ENCODE measurements at regions not wholly inside any gene's neighbourhood (a gene's known extent, or its start where the extent isn't known, plus 50 kb on each side); places are given as distances from the start of the nearest gene placed in this dataset.

DNA sequence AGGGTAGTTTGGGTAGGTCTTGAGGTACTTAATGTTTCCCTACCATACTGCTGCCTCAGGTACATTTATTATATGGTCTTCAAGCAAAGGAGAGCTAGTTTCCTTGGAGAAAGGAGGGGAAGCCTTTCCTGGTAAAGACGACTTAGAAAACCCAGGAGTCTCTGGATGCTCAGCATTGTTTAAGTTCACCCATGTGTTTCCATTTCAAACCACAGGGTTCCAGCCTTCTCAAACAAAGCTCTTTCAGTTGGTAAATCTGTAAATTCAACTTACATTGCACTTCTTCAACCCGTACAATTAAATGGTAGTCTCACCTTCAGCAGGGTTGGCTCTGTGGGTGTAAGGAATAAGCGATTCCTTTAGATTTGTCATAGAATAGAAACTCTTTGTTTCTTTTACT is 111.9 kb upstream of the UNC5C start:
- no peak for DNase-seq (ENCODE audit: low spot score)

DNA sequence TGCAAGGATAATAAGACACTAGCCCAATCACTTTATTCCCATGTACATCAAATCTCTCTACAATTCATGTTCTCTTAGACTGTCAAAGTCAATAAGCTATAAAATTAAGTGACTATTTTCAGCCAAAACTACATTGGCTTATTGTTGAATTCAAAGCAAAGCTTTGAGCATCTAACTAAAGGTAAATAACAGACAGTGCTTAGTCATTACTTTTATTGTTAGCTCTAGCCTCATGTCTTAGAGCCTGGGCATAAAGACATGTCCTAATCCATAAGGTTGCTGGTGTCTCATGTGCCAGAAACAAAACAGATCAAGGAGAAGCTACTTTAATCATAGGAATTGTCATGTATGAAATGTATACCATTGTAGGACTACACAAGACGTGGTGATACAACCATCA is 103.1 kb upstream of the UNC5C start:
- DNase-seq (ENCODE audit: low spot score): no peak

DNA sequence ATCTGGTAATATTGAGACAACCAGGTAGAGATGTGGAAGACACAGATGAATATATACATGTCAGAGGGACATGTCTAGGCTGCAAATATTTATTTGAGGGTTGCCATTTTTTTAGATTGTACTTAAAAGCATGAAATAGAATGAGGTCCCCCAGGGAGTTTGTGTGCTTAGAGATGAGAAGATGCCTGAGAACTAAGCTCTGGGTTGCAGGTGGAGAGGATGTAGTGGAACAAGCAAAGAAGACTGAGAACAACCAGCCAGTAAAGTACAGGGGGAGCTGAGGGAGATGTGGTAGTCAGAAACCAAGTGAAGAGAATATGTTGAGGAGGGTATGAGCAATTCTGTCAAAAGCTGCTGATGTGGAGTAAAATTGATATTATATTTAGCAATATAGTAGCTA is 95.6 kb upstream of the UNC5C start:
- no peak for DNase-seq (ENCODE audit: low spot score)

DNA sequence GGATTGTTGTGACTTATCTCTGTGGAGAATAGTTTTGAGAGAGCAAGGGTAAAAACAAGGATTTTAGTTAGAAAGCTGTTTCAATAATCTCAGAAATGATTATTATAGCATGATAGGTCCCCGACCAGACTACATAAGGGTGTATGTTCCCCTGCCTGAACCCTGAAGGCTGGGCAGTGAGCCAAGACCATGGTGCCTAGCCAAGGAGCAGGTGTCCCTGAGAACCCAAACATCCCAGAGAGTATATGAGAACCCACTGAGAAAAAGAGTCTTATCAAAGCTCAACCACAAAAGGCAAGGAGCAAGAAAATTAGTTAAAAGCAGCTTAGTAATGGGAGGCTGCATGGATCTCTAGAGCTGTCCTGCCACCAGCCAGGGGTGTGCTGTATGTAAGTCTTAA is 94.9 kb upstream of the UNC5C start:
- DNase-seq (ENCODE audit: low spot score): no peak

DNA sequence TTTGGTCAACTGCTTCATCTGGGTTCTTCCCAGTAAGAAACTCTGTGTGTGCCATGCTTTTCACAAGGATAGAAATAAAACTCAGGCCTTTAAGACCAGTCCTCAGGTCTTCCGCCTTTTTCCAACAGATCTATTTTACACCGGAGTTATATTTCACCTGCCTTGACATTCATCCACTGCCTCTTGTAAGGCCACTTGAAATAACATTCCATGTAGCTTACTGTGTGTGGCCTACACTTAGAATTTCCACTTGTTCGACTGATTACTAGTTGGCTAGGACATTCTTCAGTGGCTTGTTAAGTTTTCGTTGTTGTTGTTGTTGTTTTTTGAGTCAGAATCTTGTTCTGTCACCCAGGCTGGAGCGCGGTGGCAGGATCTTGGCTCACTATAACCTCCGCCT is 92.8 kb upstream of the UNC5C start:
- no peak for DNase-seq (ENCODE audit: low spot score)

DNA sequence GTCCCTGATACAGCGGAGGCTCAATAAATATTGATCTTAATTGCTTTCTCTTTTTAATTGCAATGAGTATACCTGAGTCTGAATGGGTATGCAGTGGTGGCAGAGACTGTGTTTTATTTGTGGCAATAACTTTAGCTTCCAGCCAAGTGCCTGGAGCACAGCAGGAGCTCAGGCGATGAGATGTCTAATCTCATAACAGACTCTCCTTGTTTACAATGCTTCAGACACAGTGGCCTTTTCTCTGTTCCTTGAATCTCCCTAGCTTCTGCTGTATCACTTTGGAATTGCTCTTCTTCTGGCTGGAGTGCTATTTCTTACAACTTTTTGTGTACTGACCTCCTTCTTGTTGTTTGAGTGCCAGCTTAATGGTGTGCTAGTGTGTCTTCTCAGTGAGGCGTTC is 91.5 kb upstream of the UNC5C start:
- DNase-seq (ENCODE audit: low spot score): no peak

DNA sequence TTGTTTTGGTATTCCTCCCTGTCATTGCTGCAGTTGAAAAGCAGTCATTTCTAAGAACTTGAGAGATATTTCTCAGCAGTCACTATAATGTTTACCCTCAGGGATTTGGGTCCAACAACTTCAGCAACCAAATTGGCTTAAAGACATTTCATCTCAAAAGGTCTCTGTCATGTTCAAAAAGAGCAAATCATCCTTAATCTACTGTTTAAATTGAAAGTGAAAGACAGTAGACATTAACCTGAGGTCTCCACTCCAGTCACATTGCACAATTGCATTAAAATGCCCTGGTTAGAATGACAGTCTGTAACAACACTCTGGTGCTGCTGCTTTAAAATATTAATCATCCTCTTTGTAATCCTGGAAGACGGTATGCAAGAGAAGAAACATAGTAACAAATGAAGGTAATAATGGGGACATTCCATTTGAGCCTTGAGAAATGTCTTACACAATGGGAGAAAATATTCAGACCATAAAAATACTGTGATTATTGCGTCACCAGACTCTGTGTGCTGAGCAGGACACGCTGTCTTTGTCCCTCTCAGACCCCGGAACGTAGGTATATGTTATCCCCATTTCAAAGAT is 90.2 kb upstream of the UNC5C start:
- no peak for DNase-seq (ENCODE audit: low spot score)

DNA sequence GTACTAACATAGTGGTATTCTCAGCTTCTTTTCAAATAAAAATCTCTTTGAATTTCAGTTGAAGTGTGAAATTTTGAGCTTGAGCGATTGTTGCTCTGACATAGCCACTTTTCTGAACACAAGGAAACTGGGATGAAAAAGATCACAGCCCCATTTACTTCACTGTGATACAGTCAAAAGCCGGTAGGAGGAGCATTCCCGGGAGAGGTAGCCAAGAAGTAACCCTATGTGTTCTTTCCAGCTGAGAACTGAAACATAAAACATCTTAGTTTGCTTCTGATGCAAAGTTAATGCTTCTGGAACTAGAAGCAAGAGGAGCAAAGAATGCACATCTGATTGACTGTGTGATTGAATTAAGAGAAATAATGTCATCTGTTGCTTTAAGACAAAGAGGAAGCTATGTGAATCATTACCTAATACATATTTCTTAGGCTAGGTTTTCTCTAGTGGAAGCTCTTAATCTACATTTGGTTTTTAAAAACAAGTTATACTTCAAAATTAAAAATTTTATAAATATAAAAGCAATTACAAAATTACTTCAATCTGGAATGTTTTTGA is 88.3 kb upstream of the UNC5C start:
- DNase-seq (ENCODE audit: low spot score): no peak

DNA sequence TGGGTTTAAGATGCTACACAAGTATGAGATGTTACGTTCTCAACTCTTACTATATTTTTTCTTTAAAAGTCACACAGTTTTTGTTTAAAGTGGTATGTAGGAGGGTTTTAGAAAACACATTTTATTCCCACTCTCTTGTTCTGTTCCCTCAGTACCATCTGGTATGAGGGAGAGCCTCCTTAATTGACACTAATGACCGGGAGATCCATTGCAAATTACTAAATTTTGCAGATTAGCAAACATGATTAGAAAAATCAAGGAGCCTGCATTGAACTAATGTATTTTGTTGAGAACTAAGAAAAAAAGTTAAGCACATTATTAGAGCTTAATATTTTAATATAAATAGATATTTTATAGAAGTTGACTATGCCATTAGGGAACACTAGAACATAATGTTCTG is 87.3 kb upstream of the UNC5C start:
- DNase-seq (ENCODE audit: low spot score): no peak

DNA sequence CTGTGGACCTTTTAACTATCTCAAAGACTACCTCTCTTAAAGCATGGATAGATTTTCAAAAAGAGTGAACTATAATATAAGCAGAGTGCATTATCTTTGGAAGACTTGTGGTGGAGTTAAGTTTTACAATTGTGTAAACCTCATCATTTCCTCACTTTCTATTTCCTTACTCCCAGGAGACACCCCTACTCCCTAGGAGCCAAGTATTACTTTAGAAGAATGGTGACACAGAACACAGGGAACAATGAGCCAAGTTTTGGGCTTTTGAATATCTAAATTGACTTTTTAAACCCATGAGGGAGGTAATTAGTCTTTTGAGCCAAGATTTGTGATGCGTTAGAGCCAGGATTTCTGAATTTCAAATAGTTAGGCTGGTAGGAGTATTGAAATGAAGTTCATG is 78.9 kb upstream of the UNC5C start:
- no peak for DNase-seq (ENCODE audit: low spot score)

DNA sequence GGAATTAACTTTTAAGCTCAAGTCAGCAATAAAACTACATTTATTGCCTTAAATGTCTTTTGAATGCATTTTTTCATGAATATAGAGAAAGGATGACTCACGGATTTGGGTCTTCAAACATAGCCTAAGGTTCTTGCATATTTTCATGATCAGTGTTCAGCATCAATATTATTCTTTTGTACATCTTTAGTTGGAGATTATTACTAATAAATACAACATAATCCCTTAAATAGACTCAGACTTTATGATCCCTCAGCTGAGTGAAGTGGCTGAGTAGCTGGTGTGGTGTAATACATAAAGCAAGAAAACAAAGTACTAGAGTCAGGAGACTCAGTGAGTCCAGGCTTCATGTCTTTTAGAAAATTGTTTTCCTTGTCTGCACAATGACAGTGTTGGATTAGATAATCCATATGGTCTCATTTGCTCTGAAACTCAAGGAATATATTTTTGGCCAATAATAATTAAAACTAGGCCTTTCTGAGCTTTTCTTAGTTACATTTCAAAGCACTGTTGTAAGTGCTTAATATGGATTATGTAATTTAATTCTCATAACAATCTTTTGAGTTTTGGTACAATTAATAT is 78.3 kb upstream of the UNC5C start:
- no peak for DNase-seq (ENCODE audit: low spot score)

DNA sequence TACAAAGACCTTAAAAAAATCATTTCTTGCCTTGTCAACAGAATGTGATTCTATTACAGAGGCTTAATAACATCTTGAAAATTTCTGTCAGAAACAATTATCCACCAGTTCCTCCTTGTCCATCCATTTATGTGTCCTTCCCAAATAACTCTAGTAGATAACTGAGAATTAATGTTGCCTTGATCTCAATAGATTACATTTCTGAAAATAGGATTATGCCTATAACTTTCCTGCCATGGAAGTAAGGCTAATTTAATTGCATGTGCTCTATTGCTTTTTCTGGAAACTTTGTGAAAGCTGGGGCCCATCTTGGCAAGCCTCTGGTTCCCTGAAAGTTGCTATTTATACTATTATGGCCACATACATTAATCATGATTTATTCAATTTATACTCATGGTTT is 76.2 kb upstream of the UNC5C start:
- no peak for DNase-seq (ENCODE audit: low spot score)

DNA sequence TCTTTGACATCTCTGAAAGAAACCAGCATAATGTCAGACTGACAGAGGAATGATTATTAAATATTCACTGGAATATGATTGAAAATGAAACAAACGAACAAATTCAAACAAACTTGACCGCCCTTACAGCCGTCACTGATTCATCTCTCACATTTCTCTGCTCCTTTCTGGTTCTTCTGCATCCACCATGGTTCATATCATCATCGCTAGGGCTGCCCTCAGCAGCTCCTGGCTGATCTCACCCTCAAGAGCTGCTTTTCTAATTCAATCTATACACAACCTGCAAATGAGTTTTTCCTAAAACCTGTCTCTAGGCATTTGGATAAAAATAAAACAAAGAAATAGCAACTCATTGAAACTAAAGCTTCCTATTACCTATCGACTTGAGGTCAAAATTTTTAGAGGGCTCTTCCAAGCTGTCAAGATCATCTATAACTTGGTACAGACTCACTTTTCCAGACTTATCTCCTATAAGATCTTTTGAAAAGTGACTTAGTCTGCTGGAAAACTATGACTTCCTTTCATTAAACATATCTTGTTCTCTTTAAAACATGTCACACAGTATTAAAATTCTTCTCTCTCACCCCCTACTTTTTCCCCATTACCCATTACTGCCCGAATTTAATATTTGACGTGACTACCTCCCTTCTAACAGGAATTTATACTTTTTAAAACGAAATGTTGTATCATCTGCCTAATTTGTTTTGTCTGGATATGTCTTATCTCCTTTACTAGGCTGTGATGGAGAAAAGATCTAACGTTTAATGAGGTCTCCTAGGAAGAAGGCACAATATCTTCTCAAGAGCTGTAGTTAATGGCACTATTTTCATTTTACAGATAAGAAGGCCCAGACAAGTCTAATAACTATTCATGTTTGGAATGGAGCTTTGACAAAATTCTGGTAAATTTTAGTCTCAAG is 71.0 kb upstream of the UNC5C start:
- no peak for DNase-seq (ENCODE audit: low spot score)

DNA sequence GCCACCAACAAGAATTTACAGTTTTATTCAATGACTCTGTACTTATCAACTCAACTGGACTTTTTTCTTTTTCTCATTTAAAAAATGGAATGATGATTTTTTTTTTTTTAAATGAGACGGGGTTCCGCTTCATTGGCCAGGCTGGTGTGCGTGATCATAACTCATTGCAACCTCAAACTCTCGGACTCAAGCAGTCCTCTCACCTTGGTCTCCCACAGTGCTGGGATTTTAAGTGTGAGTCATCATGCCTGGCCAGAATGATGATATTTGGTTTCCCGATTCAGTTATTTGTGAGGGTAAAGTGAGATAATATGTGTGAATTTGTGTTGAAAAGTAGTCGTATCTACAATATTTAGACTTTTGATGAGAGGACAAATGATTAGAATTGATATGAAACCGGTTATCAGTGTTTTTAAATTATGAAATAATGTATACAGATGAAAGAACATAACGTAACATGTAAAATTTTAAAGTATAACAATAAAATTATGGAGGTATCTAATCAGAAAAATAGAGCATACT is 66.0 kb upstream of the UNC5C start:
- DNase-seq (ENCODE audit: low spot score): no peak

DNA sequence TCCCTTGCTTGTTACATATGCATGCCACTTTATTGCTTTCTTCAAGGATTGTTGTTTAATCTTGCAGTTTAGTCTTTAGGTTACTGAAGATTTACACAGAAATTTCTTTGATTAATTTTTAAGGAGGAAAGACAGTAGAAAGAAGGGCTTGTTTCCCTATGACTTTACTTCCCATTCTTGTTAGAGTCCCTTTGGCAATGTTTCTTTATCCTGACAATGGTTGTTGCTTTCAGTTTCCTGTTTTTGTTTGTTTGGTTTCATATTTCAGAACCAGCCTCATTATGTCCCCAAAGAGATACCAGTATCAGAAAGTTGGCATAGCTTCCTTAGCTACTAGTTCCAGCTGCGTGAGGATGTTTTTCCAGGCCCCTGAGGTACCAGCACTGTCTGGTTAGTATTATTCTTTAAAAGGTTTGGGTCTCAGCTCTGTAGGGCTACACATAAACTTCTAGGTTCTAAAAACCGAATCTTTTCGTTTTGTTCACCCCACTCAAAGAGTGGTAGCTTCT is 61.3 kb upstream of the UNC5C start:
- DNase-seq (ENCODE audit: low spot score): no peak

DNA sequence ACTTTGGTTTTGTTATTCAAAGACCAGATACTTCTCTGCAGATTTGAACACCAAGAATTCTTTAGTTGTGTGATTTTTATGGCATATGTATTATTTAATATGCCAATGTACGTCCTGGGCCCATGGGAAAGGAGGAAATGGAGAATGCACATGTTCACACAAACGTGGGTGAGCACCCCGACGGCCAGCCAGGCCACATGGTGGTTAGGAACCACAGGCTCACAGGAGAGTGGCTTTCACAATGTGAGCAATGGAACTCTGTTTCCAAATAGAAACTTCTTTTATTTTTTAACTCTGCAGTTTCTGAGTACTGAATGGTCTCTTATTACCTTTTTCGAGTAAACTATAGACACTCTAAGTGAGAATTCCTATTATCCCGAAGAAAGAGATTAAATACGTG is 58.0 kb upstream of the UNC5C start:
- no peak for DNase-seq (ENCODE audit: low spot score)

DNA sequence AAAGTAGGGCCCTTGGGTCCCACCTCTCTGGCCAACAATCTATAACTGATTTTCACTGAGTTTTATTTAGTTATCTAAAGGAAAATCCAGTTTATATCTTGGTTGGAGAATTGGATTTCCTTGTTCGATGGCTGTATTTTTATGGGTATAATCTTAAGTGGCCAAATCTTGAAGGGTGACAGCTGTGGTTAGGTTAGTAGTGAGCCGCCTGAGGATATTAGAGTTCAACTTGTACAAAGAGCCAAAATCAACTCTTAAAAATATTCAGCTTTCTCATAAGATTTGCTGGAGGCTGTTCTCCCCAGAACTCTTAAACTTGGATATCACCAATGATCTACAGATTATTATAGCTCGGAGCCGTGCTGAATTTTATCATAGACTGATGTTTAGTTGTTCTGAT is 54.6 kb upstream of the UNC5C start:
- DNase-seq (ENCODE audit: low spot score): no peak

DNA sequence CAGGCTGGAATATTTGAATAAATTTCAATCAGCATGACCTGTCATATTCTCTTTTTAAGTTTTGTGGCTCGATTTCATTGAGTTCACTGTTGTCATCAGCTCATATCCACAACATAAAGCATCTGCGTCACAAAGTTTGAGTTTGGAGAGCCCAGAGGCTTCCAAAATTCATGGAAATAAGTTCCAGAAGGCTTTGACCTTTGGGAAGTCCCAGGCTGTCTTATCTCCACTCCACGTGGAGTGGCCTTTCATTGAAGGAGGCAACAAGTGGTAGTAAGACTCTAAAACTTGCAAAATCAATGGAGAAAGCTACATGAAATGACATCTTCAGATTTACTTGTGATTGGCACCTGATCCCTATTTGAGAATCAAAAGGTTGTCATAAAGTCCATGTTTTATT is 54.1 kb upstream of the UNC5C start:
- no peak for DNase-seq (ENCODE audit: low spot score)

DNA sequence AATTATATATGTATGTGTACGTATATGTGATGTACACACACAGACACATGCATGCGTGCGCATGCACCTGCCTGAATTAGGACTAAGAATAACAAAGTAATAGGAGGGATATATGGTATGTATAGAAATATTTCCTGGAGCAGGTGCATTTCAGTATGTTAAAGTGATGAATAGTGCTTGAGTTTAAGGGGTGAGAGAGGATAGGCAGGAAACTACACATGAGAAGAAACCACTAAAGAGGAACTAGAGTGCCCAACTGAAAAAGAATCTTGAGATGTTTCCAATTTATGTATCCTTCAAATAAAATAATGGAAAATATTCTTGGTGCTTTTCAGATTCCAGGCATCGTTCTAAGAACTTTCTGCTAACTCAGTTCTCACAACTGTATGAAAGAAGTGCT is 52.6 kb upstream of the UNC5C start:
- DNase-seq (ENCODE audit: low spot score): no peak

DNA sequence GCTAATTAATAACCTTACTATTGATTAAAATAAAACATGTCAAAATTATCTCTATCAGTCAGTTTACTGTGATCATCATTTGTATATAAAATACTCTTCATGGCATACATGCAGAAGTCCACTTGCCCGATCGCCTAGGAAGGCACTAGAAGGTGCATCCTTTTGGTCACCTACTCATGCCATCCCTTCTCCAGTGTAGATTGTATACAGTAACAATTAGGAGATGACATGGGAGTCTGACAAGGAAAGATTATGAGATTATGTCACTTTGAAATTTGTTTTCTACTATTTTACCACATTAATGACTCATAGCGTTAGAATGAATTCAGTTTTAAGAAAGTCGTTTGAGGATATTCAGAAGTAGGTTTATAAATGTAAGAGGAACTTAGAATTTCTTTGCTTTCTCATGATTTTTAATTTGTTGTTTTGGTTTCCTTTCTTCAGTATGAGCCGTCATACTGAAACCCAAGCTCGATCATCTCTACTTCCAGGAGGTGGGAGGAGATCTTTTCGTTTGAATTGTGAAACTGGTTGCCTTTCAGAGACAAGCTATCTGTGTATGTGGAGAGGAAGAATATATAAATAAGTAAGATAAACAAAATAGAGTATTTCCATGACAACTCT is 51.1 kb upstream of the UNC5C start:
- no peak for DNase-seq (ENCODE audit: low spot score)
